Prostate gland (tissue), 2 donors: ENCODE measurements at regions not wholly inside any gene's neighbourhood (a gene's known extent, or its start where the extent isn't known, plus 50 kb on each side); places are given as distances from the start of the nearest gene placed in this dataset.
"Not testable (repeated sequence)": the region's sequence is repeated elsewhere in the genome, so short reads cannot be mapped to it uniquely, and the experiment has no call there.

ENCODE experiments used
- POLR2A ChIP-seq: fragments of 450-650 bp; IDR thresholded peaks from one replicate; pipeline ENCODE4 v1.6.1; 2016; ENCODE audit warnings: antibody characterized with exemption, mild to moderate bottlenecking
- POLR2AphosphoS5 ChIP-seq: sonication (generic); formaldehyde crosslinking; IDR thresholded peaks from one replicate; pipeline ENCODE4 v1.6.1; 2017; ENCODE audit warnings: antibody characterized with exemption
- TF ChIP-seq, protein P1 (sequence below), 4 experiments: fragments of 200-600 bp in 2 of 4; fragments of 450-650 bp in 2 of 4; sonication (generic) in 2 of 4; IDR thresholded peaks; 1 replicate in 3 of 4; 2 replicates in 1 of 4; pipeline ENCODE4 v1.5.1; 2016 to 2019; ENCODE audit warnings: antibody characterized with exemption in 4 of 4, mild to moderate bottlenecking in 2 of 4, moderate library complexity in 2 of 4

- TF ChIP-seq, protein P1, sequence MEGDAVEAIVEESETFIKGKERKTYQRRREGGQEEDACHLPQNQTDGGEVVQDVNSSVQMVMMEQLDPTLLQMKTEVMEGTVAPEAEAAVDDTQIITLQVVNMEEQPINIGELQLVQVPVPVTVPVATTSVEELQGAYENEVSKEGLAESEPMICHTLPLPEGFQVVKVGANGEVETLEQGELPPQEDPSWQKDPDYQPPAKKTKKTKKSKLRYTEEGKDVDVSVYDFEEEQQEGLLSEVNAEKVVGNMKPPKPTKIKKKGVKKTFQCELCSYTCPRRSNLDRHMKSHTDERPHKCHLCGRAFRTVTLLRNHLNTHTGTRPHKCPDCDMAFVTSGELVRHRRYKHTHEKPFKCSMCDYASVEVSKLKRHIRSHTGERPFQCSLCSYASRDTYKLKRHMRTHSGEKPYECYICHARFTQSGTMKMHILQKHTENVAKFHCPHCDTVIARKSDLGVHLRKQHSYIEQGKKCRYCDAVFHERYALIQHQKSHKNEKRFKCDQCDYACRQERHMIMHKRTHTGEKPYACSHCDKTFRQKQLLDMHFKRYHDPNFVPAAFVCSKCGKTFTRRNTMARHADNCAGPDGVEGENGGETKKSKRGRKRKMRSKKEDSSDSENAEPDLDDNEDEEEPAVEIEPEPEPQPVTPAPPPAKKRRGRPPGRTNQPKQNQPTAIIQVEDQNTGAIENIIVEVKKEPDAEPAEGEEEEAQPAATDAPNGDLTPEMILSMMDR (IDR thresholded peaks at IDR 0.05) = not testable (repeated sequence)
- not testable (repeated sequence) for TF ChIP-seq POLR2AphosphoS5, POLR2A
Observed at GRCh38 chr5:24227881-24228280, 416.9 kb downstream of the CDH10 start.
